ENCODE measurements at regions not wholly inside any gene's neighbourhood (a gene's known extent, or its start where the extent isn't known, plus 50 kb on each side); places are given as distances from the start of the nearest gene placed in this dataset.

DNA sequence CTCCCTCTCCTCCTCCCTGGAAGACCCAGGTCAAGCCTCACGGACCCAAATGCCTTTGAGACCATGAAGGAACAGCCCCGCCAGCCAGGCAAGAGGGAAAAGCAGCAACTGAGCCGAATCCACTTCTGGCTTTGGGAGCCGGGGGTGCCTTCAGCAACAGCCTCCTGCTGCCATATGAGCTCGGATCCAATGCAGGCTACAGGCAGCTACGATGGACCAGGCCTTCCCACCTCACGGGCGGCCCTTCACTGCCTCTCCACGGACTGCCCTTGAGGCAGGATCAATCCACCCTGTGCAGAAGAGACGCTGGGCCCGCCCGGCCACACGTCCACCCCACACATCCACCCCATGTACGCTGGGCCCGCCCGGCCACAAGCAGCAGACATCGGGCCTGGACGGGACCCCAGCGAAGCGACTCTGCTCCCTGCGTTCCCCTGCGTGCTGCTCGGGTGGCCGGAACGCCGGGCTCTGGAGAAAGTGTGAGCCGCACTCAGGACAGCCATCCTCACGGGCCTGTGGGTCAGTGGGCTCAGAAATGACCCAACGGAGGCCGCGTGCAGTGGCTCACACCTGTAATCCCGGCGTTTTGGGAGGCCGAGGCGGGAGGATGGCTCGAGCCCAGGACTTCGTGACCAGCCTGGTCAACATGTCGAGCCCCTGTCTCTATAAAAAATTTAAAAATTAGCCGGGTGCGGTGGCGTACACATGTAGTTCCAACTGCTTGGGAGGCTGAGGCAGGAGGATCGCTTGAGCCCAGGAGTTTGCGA lies 82.0 kb downstream of the FOXL3 start:
- DNase-seq, result no peak

DNA sequence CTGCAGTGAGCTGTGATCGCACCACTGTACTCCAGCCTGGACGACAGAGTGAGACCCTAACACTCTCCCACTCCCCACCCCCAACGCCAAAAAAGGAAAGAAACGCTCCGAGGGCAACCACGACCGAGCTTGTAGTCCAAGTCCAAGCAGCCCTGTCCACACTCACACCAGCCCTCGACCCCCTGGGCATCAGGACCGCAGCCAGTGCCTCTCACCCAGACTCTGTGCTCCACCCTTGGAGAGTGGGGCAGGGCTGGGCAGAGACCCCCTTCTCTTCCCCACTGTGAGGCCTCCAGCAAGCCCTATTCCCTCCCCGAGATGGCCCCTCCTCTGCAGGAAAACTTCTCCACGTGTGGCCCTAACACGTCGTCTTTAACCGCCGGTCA lies 82.6 kb downstream of the FOXL3 start:
- no peak for DNase-seq

DNA sequence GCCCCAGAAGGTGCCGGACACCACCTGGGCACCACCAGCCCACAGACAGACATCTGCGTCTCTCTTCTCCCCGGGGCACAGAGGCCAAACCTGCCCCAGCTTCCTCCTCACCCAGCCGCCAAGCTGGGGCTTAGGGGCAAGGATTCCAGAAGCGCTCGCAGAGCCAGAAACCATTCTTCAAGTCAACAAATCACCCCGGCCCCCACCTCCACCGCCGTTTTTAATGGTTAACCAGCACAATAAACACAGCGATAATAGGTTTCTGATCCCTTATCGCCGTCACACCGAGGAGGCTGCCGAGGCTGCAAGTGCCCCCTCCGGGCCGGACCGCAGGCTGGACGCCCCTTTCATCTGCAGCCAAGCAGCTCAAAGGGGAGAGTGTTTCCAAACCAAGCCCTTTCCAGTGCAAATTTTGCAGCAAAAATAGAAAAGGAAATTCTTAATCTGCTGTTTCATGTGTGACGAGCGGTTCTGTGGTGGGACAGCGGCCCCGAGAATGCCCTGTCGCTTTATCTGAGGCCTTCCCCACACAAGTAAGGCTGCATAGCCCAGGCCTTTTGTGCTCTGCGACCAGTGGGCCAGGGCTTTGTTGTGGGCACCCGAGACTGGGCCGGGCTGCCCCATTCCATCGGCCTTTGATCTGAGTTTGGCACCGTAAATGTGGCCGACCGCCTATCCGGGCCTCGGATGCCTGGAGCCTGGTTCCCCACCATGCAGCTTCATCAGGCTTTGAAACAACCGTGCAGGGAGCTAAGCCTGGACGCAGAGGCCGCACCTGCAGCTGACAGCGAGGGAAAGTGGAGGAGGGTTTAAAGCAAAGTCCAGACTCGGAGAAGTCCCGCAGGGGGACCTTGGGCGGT lies 83.2 kb downstream of the FOXL3 start:
- DNase-seq, result no peak

DNA sequence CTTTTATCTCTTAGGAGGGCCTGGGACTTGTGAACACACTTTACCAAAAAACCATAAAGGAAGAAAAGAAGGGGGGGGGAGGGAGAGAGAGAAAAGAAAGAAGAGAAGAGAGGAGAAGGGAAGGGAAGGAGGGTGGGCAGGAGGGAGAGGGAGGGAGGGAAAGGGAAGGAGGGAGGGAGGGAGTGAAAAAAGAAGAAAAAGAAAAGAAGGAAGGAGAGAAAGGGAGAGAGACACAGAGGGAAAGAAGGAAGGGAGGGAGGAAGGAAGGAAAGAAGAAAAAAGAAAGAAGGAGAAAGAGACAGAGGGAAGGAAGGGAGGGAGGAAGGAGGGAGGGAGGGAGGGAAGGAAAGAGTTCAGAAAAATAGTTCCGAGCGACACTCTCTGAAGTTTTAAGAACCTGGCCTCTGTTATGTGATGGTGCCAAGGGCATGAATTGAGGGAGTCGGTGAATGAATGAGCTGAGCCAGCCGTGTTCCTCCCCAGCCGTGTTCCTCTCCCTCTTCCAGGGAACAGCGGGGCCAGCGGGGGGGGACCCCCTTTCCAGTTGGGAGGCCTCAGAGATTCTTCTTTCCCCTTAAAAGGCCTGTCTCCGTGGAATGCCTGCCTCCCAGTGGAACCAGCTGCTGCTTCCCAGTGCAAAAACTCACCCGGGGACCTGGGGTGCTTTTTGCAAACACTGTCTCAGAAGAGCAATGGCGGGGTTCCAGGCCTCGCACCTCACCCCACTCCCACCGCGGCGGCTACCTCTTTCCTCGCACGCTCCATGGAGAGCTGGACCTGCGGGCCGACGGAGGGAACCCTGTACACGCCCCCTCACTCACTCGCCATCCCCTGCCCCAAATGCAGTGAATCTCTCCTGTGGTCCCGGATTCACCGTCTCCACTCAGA lies 84.1 kb downstream of the FOXL3 start:
- DNase-seq, result peak; percentile 1

DNA sequence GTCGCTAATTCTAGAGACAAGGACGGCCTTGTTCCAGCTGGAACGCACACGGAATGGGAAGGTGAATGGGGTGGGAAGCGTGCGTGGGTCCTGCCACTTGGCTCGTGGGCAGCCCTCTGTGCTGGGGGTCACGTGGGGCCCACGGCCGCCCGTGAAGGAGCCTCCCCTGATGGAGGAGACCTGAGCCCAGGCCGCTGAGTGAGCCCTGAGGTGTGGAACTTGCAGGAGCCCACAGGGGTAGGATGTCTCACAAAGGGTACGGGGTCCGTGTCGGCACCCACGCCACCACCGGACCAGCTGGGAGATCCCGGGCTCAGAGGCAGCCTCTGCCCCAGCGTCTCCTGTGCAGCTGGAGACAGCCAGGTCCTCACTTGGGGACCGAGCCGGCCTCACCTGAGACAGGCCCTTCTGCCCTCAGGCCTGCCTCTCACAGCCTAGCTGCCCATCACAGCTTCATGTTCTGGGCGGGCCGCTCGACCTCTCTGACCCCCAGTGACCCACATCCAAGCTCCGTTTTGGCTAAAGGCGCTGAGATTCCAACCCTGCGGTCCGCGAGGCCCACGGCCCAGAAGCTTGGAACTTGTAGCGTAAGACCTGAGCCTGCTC lies 84.8 kb downstream of the FOXL3 start:
- peak; percentile 1 for DNase-seq

DNA sequence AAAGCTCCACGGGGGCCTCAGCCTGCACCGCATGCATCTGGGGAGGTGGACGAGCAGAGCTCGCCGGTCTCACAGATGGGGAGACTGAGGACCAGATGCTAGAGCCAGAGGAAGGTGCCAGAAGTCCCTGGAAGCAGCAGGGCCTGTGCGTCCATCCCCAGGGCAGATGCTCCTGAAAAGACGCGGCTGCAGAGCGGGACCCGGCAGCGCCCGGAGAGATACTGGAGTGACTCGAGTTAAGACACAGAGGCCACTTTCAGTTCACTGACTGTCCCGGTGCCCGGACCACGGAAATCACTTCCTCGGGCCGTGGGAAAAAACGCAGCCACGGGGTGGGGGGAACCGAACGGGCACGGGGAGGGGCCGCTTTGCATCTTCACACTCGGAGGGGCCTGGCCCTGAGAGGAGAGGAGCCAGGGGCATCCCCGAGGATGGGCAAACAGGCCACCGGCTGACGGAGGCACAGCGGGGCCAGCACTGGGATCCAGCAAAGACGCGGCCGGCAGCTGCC lies 85.4 kb downstream of the FOXL3 start:
- peak; percentile 1 for DNase-seq

DNA sequence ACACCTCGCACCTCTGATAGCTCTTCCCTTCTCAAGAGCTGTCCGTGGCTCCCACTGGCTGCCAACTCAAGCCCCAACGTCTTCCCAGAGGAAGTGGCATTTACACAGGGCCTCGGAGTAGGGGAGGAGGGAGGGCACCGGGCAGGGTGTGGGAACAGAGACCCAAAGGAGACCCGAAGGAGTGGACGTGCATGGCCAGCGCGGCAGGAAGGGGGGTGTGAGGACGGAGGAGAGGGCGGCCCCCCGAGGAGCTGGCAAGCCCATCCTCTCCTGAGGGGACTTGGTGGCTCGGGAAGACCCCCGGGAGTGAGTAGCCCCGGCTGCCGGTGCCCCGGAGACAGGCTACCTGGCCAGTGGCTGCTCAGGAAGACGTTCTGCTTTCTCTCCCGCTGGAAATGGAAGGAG lies 85.9 kb downstream of the FOXL3 start:
- peak; percentile 1 for DNase-seq

DNA sequence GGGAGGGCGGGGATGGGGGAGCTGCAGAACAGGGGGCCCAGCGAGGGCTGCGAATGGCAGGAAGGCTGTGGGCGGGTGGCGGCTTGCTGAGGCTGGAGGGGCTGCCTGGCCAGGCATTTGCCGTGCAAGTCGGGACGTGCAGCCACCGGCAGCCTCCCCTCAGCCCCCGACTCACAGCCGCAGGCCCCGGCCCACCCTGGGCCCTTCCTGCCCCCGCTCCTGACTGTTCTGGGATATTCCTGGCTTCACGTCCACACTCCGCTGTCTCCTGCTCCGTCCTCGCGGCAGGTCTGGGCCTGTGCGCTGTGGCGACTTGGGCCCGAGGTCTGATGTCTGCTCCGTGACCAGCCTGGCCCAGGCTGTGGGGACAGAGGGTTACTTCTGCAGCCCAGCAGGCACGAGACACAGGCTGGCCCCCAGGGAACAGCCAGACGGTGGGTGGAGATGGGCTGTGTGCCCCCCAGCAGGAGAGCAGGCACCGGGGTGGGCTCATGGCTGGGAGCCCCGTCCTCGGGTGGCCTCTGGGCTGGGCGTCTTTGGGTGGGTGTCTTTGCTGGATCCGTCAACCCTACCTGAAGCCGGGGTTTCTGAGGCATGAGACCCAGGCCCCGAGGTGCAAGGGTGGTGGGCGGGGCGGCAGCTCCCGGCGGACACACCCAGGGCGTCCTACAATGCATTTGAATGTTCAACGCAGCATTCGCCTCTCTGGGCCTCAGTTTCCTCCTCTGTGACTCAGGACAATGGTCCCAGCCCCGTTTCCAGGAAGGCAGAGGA lies 86.5 kb downstream of the FOXL3 start:
- DNase-seq, result peak; percentile 1

DNA sequence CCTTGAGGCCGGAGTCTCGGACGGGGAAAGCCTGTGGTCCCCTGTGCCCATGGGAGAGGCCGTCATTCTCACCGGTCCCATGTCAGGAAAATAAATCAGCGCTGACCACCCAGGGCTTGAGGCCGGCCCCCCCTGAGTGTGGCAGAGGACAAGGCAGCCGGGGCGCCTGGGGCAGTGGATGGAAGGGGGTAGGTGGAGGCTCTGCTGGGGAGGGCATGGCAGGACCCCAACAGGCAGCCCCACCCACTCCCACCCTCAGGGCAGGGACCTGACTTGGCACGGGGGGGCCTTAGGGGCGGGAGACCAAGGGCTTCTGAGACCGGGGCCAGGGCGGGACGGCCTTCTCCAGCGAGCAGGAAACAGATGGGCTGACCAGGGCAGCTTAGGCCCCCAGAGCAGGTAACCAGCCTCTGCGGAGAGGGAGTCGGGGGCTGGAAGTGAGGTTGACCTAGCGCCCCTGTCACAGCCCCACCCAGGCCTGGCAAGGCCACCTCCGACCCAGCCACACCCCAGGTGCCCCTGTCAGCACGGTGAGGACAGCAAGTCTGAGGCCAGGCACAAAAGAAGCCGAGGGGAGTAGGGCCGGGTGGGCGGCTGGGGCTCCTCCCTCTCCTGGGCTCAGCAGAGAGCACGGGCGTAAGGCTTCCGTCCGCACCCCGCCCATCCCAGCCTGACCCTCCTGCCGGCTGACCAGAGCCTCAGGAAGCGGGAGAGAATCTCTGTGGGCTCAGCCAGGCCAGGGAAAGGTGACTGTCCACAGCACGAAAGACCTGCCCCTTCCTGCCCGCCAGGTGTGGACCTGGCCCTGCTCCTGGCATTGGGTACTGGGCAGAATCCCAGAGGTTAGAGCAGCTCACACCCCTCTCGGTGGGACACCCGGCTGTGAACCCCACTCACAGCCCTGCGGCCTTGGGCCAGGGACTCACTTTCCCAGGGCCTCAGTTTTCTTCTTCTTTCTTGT lies 87.4 kb downstream of the FOXL3 start:
- DNase-seq, result peak; percentile 0

DNA sequence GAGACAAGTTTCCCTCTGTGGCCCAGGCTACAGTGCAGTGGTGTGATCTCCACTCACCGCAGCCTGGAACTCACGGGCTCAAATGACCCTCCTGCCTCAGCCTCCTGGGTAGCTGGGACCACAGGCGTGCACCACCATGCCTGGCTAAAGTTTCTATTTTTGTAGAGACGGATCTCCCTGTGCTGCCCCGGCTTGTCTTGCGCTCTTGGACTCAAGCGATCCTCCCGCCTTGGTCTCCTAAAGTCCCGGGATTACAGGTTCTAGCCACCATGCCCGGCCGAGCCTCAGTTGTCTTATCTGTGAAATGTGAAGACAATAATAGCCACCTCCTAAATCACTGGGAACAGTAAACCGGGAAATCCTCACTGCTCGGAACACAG lies 88.1 kb downstream of the FOXL3 start:
- DNase-seq, result no peak

DNA sequence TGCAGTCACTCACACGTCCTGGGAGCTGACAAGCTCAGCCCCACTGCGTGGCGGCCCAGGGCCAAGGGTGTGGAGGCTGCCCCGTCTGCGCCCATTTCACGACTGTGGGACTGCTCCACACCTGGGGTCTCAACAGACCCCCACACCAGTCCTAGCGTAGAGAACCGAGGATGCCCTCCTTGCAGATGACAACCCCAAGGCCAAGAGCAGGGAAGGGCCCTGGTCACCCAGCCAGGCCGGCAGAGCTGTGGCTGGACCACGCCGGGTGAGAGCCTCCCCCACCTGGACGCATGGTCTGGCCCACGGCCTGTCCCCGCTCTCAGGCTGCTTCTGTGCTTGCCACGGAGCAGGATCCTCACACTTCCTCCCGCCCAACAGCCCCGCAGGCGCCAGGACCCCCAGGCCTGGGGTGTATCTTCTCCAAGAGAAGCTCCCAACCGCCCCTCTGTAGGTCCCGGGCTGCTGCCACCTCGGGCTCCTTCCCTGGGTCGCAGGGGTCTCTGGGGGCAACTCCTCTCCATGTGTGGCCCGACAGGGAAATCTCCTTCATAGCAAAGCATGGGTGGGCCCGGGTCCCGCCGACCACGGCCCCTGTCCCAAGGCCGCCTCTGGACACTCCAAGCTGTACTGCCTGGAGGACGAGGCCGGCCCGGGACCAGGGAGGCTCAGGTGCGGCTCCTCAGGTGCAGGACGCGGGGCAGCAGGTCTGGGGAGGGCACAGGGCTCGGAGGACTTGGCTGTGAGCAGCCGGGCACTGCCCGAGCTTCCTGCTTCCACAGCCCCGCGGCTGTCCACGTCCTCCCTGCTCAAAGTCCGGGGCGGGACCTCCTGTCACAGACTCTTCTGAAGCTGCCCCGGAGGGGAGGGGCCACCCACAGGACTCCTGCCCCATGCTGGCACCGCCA lies 88.8 kb downstream of the FOXL3 start:
- no peak for DNase-seq

DNA sequence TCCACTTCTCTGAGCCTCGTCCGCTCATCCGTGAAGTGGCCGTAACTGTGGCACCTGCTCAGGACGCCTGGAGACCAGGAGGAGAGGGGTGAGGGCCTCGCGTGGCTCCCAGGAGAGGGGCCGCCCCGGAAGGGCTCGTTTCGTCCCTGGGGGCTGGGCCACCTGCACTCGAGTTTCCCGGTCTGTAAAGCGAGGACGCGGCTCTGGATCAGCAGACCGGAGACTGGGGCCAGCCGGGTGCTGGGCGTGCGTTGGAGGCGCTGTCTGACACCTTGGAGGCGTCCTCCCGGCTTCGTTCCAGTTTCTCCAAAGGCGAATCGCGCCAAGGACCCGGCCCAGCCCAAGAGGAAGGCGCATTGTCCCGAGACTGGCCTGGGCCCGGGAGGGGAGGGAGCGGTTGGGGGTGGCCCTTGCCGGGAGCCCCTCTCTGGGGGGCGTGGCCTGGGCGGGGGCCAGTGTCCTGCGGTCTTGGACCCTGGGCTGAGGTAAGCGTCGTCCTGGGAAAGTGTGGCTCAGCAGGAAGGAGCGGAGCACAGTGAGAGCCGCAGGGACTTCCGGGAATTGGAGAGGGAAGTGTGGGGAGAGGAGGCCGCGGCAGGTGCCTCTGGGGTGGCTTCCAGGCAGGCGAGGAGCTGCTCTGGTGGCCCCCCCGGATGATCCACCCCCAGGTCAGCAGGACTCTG lies 89.6 kb downstream of the FOXL3 start:
- DNase-seq, result no peak

DNA sequence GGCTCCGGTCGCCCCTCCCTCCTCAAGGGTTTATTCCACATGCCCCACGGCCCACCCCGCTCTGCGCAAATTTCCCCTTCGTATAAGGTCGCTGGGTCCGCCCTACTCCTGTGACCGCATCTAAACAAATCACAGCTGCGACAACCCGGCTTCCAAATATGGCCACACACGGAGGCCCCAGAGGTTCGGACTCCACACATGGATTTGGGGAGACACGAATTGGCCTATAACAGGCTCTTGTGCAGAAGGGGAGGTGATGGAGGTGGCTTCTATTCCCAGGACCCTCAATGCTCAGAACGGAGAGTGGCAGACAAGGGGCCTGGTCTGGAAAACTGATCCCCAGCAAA lies 90.1 kb downstream of the FOXL3 start:
- DNase-seq, result no peak

DNA sequence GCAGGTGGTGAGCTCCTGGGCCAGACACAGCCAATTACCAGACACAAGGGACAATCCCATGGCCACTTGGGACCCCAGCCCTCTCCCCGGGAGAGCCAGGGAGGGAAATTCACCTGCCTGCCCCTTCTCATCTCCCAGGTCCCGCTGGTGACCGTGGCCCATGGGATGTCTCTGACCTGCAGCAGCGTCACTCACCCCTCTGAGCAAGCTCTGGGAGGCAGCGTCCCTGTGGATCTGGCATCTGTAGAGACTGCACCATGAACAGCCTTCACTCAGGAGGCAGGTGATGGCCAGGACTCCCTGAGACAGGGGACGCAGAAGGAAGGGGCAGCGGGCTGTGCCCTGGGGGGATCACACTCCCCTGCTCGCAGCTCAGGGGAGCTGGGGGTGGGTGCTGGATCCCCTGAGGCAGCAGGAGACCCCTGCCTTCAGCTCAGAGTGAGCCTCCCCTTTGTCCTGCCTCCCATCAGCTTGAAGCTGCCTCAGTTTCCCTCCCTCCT lies 90.8 kb downstream of the FOXL3 start:
- no peak for DNase-seq

DNA sequence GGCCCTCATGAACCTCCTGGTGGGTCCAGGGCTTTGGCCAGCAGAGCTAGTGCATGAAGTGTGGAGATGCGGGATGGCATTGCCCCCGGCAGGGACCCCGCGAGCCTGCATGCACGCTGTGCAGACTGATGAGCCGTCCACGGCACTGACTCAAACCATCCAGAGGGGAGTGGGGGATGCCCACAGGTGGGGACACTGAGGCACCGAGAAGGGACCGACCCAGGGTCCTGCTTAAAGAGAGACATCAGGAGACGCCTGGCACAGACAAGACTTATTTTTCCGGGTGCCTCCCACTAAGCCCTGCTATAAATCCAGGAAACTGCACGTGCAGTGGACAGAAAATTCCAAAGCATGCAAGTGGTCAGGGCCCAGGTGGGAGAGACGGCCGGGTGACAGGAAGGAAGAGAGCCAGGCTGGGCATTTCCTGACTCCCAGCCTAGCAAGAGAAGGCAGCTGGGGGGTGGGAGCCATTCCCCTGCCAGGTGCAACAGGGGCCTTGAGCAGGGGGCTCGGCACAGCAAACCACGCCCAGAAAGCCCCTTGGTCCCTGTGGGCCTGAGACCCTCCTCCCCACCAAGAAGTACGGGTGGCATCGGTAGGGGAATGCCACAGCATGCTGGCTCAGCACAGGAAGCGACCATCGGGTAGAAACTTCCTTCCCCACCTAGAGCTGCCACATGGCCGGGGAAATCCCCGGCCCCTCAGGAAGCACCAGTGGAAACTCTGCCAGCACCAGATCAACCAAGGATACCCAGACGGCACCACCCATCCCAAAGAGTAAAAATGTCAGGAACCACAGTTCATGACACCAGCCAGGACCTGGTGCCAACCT lies 91.5 kb downstream of the FOXL3 start:
- peak; percentile 38 for DNase-seq

DNA sequence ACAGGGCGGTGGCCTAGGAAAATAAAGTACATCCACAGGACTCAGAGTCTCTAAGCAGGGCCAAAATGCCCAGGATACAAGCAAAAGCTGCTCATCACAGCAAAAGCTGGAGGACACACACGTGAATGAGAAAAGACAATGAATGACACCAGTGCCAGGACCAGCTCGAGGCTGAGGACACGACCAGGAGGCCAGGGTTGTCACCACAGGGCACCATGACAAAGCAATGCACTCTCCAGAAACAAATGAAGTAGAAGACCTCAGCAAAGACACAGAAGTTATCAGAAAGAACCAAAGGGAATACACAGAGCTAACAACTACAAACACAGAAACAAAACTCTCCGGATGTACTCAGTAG lies 92.1 kb downstream of the FOXL3 start:
- DNase-seq, result no peak

DNA sequence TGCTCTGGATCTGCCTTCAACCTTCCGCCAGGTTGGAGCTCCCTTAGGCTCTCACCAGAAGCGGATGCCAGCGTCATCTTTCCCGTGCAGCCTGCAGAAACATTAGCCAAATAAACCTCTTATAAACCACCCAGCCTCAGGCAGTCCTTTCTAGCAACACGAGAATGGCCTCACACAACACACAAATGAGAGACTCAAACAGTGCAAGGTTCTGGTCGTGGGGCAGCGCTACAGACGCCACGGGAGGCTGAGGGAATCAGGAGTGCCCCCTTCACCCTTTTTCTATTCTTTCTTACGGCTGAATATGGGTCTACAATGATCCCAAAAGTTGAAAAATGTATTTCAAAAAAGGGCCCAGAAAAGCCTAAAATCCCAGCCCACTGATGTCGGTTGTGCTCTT lies 96.4 kb downstream of the FOXL3 start:
- DNase-seq, result no peak

Measured in activated CD4-positive, alpha-beta T cell treated with anti-CD3 and anti-CD28 coated beads for 48 hours (primary cell).